Stimulated activated CD4-positive, alpha-beta T cell treated with anti-CD3 and anti-CD28 coated beads, Interleukin-4, amount 100 ng/mL, for 24 hours (primary cell): ENCODE measurements at regions not wholly inside any gene's neighbourhood (a gene's known extent, or its start where the extent isn't known, plus 50 kb on each side); places are given as distances from the start of the nearest gene placed in this dataset.

Experiments
- DNase-seq: peaks from one replicate; pipeline ENCODE4 v3.0.0-alpha.2; 2020

DNA sequence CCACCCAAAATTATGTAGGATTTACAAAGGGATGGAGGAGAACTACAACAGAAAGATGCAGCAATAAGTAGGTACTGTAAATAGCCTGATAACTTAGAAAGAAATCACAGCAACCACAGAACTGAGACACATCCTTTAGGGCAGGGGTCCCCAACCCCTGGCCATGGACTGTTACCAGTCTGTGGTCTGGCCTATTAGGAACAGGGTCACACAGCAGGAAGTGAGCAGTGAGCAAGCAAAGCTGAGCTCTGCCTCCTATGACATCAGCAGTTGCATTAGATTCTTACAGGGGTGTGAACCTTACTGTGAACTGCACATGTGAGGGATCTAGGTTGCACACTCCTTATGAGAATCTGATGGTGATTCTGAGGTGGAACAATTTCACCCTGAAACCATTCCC, 997.6 kb downstream of the DIAPH3 start:
- DNase-seq: no peak

DNA sequence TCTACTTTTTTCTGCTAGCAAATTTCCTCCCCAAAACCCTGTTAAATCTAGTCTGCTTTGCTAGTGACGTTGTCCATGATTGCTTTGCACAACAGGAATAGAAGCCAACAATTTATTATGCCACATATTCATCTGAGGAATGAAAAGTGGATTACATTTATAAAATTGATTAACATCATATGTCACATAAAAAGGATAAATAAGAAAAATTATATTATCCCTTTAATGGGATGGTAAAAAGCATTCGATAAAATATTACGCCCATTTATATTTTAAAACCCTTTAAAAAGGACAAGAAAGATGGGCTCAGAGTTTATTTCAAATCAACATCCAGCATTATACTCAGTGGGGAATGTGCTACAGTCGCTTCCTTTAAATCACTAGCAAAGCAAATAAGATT, 991.7 kb downstream of the DIAPH3 start:
- DNase-seq: no peak

DNA sequence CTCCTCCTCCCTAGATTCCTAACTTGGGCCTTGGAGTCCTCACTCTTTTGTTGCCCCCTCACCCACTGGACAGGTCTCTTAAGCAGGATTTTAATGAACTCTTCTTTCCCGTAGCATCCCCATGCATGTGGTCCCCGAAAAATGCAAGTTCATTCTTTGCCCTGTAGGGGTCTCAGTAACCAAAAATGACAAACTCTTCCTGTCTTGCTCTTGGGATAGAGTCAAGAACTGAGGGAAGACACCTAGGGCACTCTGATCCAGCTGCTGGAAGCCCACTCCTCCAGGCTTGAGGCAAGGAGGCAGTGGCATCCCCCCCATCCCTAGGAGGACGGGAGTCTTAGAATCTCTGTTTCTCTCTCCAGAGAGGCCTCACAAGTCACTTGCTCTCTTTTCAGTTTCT, 987.0 kb downstream of the DIAPH3 start:
- no peak for DNase-seq

DNA sequence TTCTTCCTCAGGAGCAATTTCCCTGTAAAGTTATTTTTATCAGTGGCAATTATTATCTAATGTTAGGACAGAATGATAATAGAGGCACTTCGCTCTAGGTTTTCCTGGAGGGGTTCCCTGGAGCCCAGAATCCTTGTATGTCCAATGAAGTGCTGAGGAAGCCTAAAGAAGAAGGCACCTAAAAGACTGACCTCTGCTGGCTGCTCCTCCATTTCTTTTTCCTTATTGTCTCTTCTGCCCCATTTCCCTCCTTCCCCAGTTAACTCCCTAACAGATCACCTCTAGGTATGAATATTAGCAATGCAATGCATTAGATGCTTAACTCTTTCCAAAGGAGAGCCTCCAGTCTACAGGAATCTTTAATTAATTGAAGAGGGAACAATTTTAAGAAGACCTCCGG, 985.4 kb downstream of the DIAPH3 start:
- DNase-seq: no peak

DNA sequence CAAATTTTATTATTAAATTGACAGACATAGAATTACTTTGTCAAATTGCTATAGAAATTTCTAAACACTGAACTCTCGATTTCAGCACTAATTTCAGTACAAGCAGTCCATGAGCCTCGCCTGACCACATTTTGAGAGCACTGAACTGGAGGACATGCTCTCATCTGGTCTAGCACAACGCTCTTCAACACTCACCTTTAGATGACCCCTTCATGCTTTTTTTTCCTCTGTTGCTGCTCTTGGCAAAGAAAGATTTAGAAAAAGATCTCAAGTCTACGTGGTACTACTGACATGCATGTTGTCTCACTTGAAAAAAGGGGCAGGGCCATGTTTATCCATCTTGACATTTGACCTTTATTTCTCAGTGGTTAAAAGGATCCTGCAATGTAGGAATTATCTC, 981.5 kb downstream of the DIAPH3 start:
- DNase-seq: no peak

DNA sequence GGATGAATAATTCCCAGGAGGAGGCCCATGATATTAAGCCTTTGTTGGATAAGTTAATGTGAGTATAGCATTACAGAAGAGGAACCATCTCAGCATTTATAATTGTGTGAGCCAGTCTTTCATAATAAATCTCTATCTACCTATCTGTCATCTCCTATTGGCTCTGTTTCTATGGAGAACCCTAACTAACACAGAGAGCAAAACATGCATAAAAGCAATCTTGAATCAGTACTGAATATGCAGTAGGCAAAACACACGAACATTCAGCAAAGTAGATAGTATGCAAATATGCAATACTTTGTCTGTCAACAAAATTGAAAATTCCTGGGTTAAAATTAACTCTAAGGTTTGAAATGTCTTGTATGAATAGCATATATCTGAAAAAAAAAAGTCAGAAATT, 966.3 kb downstream of the DIAPH3 start:
- DNase-seq: no peak

DNA sequence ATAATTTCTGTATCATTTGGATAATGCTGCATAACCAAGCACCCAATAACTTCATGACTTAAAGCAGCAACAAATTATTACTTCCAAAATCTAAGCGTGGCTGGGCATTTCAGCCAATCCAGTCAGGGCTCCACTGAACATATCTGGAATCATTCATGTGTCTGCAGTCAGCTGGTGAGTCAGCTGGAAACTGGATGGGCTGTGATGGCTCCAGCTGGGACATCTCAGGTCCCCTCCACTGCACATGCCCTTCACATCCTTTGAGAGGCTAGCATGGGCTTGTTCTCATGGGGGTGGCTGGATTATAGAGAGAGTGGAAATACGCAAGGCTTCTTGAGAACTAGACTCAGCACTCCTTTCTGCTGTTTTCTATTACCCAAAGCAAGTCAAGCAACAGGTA, 961.9 kb downstream of the DIAPH3 start:
- no peak for DNase-seq

DNA sequence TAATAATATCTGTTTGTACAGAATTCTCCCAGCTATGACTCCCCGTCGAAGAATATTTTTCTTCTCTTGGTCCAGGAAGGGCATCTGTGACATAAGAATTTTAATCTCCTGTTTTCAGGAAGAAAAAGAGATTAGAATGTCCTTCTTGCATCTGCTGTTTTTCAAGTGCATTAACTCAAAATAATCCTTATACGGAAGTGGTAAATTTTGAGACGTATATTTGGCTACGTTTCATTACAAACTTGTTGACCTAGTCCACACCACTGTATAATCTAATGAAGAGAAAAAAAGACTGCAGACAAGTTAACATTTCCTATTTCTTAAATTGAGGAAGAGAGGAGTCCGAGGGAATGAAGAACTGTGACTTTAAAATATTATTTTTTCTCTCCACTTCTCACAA, 959.9 kb downstream of the DIAPH3 start:
- no peak for DNase-seq

DNA sequence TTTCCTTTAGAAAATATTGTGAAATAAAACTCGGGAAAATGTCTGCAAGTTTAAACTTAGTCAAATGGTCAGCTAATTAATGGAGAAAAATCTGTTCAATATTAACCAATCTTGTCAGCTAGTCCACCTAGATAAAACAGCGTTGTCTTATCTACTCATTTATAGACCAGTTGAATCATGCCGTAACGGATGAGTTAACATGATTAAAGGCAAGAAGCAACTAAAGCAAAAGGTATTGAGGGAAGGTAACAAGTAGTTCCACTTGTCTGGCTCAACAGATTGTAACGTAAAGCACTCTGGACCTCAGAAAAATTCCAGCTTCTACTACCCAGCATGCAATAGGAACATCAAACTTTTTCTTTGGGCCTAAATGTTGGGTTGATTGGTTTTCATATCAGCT, 958.2 kb downstream of the DIAPH3 start:
- no peak for DNase-seq

DNA sequence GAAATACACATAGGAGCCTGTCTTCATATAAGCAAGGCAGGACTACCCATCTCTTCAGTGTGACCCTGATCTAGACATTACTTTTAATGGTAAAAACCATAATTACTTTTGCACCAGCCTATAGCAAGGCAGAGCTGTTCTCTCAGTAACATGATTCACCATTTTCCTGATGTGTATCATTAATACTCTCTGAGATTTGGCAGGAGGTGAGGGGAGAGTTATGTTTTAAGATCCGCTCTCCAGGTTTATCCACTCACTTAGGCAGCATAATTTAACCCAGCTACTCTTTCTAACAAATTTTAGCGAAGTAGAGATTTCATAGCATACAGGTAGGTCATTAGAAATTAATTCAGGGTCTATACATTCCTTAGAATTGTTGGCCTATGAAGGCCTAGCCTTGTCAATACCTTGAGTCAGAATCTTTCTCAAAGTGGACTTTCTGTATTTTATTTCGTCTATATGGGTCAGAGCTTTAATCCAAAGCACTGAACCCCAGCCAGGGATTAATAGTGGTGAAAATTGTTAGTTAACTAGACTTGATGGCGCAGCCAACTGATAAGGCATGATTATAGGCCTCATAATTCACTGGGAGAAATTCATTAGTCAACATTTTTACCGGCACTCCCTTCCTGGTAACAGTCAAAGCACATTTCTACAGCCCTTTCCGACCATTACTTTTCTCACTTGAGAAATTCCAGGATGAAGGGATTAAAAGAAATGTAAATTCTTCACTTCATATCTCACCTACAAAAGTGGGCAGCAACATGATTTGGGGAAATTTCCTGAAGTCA, 955.1 kb downstream of the DIAPH3 start:
- no peak for DNase-seq

DNA sequence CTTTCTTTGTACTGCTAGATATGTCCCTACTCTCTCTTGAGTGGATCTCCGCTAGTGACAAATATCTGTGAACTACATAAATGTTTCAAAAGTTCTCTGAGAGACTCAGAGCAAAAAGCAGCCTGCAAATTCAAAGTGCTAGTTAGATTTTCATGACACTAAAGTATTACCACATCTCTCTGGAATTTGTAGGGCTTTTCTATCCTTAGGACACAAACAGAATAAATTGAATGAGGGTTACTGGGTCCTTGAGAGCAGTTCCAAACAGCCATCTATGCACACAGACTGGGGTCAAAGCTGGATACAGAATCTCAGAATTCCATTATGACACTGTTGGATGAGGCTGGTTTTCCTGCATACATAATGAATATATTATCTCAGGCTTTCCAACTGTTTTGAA, 953.2 kb downstream of the DIAPH3 start:
- DNase-seq: no peak

DNA sequence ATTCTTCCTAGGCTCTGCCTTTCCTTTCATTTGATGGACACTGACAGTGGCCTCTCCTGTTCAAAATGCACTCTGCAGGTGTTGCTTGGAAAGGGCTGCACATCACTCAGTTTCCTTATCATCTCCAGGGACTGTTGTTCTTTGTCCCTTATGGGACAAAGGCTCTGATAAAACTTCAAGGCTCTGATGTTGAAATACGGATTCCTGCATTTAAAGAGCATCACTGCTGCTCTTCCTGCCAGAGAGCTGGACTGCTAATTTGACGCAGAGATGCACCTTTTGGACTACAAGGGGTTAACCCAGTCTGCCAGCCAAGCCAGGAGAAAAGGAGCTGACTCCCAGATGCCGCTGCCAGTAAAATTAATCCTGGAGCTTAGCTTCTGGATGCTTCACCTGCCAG, 952.1 kb downstream of the DIAPH3 start:
- DNase-seq: no peak

DNA sequence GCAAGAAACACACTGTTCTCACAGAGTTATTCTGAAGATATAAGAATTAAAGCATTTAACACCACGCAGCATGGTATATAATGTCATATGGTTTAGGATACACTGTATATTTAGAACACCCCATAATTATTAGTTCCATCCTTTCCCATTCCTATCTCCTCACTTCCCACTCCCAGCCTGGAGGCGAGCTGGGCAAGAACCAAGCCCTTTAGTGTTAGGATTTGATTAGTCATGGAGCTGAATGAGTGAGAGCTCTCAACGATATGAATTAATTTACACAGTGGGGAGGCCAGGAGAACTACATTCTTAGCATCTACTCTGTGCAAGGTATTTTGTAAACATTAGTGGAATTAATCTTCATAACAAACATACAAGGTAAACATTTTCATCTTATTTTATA, 934.3 kb downstream of the DIAPH3 start:
- DNase-seq: no peak

DNA sequence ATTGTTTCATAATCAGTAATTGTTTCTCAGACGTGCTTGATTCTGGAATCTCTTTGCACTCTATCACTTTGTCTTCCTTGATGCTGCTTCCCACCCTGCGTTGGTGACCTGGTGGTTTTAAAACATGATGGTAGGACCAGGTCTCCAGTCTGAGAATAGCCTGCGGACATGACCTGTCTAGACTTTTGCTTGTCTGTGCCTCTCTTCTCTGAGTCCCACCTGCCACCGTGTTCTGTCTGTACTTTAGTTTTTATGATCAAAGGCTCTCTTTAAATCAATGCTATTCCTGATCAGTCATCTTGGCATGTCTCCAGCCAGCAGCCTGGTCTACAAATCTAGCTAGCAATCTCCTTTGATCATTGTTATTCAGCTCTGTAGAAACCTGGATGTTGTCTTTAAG, 933.9 kb downstream of the DIAPH3 start:
- no peak for DNase-seq

DNA sequence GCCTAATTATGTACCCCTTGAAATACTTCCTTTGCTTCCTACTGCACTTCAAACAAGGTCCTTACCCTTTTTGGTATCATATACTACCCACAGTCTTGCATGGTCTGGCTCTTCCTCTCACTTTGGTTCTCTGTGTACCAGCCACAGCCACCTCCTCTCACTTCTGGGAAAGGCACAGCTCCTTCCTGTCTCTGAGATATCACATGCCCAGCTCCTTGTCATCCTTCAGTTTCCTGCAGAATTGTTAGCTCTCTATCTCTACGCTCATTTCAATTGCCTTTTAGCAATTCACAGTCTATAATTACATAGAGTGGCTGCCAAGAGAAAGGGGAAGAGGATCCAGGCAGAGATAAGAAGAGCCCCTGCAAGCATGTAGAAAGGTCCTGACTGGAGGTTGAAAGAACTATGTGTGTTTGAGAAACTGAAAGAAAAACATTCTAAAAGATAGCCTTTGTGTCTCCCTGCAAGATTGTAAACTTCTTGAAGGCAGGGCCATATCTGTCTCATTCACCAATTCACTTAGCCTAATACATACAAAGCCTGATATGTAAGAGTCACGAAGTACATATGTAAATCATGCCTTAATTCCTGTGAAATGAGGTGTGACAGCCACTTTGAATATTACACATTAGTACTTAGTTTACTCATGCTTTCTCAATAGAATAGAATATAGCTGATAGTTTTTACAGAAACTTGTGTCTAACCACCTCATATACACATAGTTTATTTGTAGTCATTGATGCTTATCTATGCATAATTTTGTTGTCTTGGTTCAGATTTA, 933.1 kb downstream of the DIAPH3 start:
- DNase-seq: no peak

DNA sequence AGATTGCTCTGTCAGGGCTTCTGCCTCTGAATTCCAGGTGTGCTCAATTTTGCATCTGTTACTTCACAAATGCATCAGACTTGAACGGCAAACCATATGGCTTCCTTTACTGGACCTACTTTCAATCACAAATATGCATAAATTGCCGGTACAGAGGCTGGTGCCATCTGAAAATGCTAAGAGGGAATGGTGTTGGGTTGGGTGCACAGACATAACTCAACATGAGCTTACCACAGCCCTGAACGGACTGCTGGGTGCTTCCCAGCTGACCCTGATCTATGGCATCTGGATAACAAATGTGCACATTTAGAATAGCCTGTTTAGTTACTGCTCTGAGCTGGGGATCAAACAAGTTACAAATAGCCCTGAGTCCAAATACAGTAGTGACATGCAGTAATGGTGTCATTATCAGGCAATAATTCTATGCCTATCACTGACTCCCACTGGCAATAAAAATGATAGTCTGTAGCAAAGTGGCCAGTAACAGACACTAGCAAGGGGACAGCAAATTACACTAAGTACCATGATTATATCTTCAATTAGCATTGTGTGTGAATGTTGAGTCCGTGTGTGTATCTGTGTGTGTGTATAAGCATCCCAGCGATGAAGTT, 927.3 kb downstream of the DIAPH3 start:
- DNase-seq: no peak

DNA sequence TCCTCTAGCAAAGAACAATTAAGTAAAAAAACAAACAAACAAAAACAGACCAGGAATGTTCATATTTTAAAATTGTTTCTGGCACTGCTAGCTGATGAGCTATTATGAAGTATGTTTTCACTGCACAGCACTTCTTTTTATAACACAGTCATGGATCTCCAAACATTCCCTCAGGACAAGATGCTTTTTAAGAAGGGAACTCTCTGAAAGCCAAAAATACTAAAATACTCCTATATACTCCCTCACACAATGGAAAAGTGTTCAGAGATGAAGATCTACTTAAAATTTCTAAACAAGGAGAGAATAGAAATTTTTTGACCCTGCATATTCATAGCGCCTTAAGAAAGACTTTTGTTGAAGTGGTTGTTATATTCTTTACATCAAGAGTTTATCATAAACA, 926.8 kb downstream of the DIAPH3 start:
- no peak for DNase-seq

DNA sequence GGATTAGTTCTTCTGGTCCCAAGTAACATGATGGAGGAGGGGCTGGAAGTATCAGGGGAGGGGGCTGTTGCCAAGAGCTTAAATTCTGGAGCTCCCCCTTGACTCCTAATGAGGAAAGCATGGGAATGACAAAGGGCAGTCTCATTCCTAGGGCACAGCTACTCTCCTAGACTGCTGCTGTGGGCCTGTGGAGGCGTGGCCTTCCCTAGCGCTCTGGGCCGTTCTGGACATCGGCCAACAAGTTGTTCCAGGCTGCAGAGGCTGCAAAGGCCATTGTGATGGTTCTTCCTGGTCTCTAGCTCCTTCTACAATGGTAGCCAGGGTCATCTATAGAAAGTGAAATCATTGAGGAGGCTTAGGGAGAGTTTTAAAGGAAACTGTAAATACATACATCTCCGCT, 916.6 kb downstream of the DIAPH3 start:
- DNase-seq: no peak

DNA sequence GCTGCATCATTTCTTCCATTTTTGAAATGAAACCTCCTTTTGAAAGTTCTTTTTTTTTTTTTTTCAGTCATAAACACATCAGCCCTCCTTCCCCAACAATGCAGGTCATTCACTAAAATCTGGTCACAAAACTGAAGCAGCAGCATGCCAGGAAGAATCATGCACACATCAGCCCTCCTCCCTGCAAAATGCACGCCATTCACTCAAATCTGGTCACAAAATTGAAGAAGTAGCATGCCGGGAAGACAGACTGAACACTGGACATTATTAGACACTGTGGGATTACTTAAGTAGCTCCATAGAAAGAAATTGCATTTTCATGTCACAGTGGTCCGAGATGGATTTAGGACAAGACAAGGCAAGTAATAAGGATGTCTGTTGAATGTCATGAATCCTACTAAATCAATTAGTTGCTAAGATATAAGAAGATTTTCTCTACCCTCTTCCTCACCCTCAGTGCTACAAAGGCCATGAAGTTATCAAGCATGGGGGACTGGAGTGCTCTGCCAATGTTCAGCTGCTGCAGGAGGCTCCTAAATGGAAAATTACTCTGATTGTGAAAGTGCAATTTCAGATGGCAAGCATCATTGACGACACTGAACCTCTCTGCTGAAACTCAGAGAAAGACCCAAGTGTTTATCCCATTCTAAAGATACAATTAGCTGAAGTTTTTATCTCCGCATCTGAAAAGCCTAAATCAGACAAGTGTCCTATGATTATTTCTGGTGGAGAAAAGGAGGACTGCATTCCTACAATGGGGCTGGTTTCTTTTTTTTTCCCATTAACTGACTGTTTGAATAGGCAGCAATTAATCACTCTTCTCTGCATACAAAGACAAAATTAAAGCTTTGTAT, 913.2 kb downstream of the DIAPH3 start:
- DNase-seq: no peak

DNA sequence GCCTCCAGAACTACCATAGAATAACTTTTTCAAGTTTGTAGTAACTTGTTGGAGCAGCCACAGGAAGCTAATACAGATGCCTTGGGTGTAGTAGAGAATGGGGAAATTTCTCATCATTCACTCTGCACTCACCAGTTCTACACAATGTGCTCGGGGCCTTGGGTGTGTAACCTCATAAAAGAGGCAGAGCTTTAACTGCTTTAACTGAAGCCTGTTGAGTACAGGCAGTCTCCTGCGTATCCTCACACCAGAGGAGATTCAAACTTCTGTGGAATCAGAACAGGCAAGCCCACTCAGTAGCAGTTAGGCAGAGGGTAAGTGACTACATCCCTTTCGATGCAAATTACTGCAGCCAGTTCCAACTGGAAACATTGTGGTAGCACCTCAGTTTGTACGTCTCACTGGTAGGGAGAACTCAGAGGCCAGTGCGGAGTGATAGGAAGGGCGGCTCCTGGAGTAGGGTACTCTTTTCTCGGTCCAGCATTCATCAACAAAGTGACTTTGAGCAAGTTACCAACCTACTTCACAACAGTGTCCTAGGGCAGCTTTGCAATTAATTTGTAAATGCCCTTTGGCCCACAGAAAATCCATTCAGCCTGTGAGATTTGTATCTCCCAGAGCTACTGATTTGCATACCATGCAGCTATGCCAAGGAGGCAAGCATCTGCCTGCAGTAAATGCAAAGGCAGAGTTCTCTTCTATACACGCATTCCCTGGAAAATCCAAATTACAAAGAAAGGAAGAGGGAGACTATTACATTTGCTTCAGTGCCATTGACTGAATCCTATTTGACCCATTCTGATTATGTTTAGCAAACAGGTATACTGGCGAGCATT, 904.3 kb downstream of the DIAPH3 start:
- DNase-seq: no peak

DNA sequence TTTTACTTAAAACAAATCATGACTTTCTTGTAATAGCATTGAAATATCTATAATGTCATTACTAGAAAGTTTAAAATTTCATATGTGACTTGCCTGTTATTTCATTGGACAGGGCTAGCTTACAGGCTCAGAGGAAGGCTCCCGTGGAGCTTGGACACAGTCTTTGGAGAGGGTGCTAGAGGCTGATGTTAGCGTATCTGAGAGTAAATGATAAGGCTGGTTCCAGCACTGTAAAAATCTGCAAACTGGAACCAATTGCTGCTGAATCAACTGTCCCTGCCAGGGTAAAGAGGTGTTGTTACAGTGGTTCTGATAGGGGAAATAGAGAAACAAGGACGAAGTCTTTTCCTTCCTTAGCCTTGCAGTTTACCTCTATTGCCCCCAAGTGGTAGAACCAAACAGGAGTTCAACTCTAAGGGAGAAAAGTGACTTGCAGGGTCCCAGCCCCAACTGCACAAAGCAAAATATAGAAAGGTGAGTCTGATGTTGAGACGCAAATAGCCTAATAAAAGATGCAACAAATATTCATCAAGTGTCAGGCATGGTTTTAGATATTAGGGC, 901.7 kb downstream of the DIAPH3 start:
- no peak for DNase-seq

DNA sequence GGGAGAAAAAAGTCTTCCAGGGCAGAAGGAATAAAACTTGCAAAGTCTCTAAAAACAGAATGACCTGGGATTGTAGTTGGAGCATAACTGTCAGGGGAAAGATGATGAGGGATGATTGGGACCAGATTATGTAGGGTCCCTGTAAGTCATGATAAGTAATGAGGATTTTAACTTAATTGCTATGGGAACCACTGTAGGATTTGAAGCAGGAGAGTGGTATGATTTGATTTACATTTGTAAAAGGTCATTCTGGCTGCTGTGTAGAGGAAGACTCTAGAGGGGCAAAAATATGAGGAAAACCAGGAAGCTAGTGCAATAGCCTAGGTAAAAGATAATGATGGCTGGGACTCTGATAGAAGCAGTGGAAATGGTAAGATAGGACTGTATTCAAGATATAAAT, 900.2 kb downstream of the DIAPH3 start:
- no peak for DNase-seq
